Trophoblast cell (in vitro differentiated cells and primary cell): ENCODE measurements at regions not wholly inside any gene's neighbourhood (a gene's known extent, or its start where the extent isn't known, plus 50 kb on each side); places are given as distances from the start of the nearest gene placed in this dataset.
A peak's percentile ranks its signal among the peaks of the same experiment; 100 is the strongest.

Experiments
- DNase-seq, 2 donors: peaks; one replicate each; pipeline ENCODE4 v3.0.0-alpha.2; 2016
- H2AFZ ChIP-seq: 2 replicates; pipeline ENCODE4 v1.6.1; 2013; ENCODE audit warnings: low read length, moderate library complexity, mild to moderate bottlenecking; ENCODE audit not compliant: insufficient read depth, poor library complexity
- H2AK5ac ChIP-seq: 2 replicates; pipeline ENCODE4 v1.6.1; 2013; ENCODE audit warnings: mild to moderate bottlenecking, low read length
- H2BK120ac ChIP-seq: 2 replicates; pipeline ENCODE4 v1.6.1; 2013; ENCODE audit warnings: low read length, mild to moderate bottlenecking, moderate library complexity; ENCODE audit not compliant: insufficient read depth, poor library complexity
- H2BK12ac ChIP-seq: 2 replicates; pipeline ENCODE4 v1.6.1; 2013; ENCODE audit warnings: mild to moderate bottlenecking, low read length, moderate library complexity
- H2BK5ac ChIP-seq: 2 replicates; pipeline ENCODE4 v1.6.1; 2013; ENCODE audit warnings: low read length, low read depth, moderate library complexity, mild to moderate bottlenecking; ENCODE audit not compliant: poor library complexity
- H3K14ac ChIP-seq: 2 replicates; pipeline ENCODE4 v1.6.1; 2013; ENCODE audit warnings: mild to moderate bottlenecking, low read length
- H3K18ac ChIP-seq: 2 replicates; pipeline ENCODE4 v1.6.1; 2013; ENCODE audit warnings: mild to moderate bottlenecking, low read length
- H3K23ac ChIP-seq: 2 replicates; pipeline ENCODE4 v1.6.1; 2013; ENCODE audit warnings: low read length
- H3K27ac ChIP-seq: 2 replicates; pipeline ENCODE4 v1.5.1; 2013; ENCODE audit warnings: low read depth, mild to moderate bottlenecking, inconsistent platforms, low read length, moderate library complexity
- H3K27me3 ChIP-seq: 2 replicates; pipeline ENCODE4 v1.6.1; 2013; ENCODE audit warnings: inconsistent platforms, mild to moderate bottlenecking, low read length, moderate library complexity; ENCODE audit not compliant: insufficient read depth
- H3K36me3 ChIP-seq, 2 experiments: 1 replicate in 1 of 2; 2 replicates in 1 of 2; pipeline ENCODE4 v1.6.1; 2013; ENCODE audit warnings: low read length in 2 of 2, mild to moderate bottlenecking in 2 of 2, moderate library complexity in 1 of 2; ENCODE audit not compliant: insufficient read depth in 2 of 2, control insufficient read depth in 1 of 2
- H3K4ac ChIP-seq: 2 replicates; pipeline ENCODE4 v1.6.1; 2013; ENCODE audit warnings: low read depth, mild to moderate bottlenecking, low read length, moderate library complexity
- H3K4me1 ChIP-seq, 2 experiments: 1 replicate in 1 of 2; 2 replicates in 1 of 2; pipeline ENCODE4 v1.6.1; 2013; ENCODE audit warnings: low read length in 2 of 2, mild to moderate bottlenecking in 2 of 2, moderate library complexity in 1 of 2; ENCODE audit not compliant: insufficient read depth in 2 of 2, control insufficient read depth in 1 of 2
- H3K4me2 ChIP-seq: 2 replicates; pipeline ENCODE4 v1.6.1; 2013; ENCODE audit warnings: inconsistent platforms, mild to moderate bottlenecking, low read length, moderate library complexity
- H3K4me3 ChIP-seq: 2 replicates; pipeline ENCODE4 v1.5.1; 2013; ENCODE audit warnings: mild to moderate bottlenecking, low read depth, low read length, inconsistent platforms
- H3K79me1 ChIP-seq: one replicate; pipeline ENCODE4 v1.6.1; 2013; ENCODE audit warnings: low read length
- H3K79me2 ChIP-seq: 2 replicates; pipeline ENCODE4 v1.6.1; 2013; ENCODE audit warnings: low read length, mild to moderate bottlenecking; ENCODE audit not compliant: control insufficient read depth, insufficient read depth, poor library complexity
- H3K9ac ChIP-seq: 2 replicates; pipeline ENCODE4 v1.6.1; 2013; ENCODE audit warnings: mild to moderate bottlenecking, low read length
- H3K9me3 ChIP-seq: 2 replicates; pipeline ENCODE4 v1.6.1; 2013; ENCODE audit warnings: low read depth, mild to moderate bottlenecking, control low read depth, inconsistent platforms, low read length; ENCODE audit not compliant: insufficient read depth
- H4K12ac ChIP-seq: 2 replicates; pipeline ENCODE4 v1.6.1; 2013; ENCODE audit warnings: low read depth, mild to moderate bottlenecking, low read length, moderate library complexity
- H4K8ac ChIP-seq: 2 replicates; pipeline ENCODE4 v1.6.1; 2013; ENCODE audit warnings: low read depth, mild to moderate bottlenecking, low read length, moderate library complexity
- H4K91ac ChIP-seq: one replicate; pipeline ENCODE4 v1.6.1; 2013; ENCODE audit warnings: low read depth, mild to moderate bottlenecking, low read length, moderate library complexity
- WGBS: extraction: QIAGEN DNeasy Blood & Tissue Kit; methylation state at CpG from one replicate; pipeline ENCODE4 v1.1.7; 2013; ENCODE audit warnings: missing lambda C conversion rate; ENCODE audit not compliant: insufficient read length, insufficient coverage; ENCODE audit errors: extremely low coverage; 5-methylcytosine and 5-hydroxymethylcytosine counted together

- H4K91ac ChIP-seq = no peak overlapping the region
- H3K18ac ChIP-seq = no peak overlapping the region
- H3K79me2 ChIP-seq = no peaks in the 10 kb centered on the region
- H3K23ac ChIP-seq = no peak overlapping the region
- H2AK5ac ChIP-seq = no peak overlapping the region
- no CpG with 5 or more reads among the region's 4 CpGs for WGBS
- H2BK5ac ChIP-seq = no peak overlapping the region
- H3K4me1 ChIP-seq = no peaks in the 10 kb centered on the region
- H3K4me2 ChIP-seq = no peak overlapping the region
- H3K27ac ChIP-seq = no peak overlapping the region
- no peaks in the 10 kb centered on the region for H3K27me3 ChIP-seq
- no peak overlapping the region for H4K8ac ChIP-seq
- H2BK120ac ChIP-seq = no peak overlapping the region
- no peak for DNase-seq
- no peaks in the 10 kb centered on the region for H3K36me3 ChIP-seq
- no peak overlapping the region for H3K9ac ChIP-seq
- H2BK12ac ChIP-seq = no peak overlapping the region
- no peak overlapping the region for H3K4ac ChIP-seq
- H4K12ac ChIP-seq = no peak overlapping the region
- no peak overlapping the region for H3K14ac ChIP-seq
- H3K79me1 ChIP-seq = no peaks in the 10 kb centered on the region
- H2AFZ ChIP-seq = no peak overlapping the region
- H3K4me3 ChIP-seq = no peak overlapping the region
- no peaks in the 10 kb centered on the region for H3K9me3 ChIP-seq
Observed at GRCh38 chr20:11173916-11174315, 500.1 kb upstream of the JAG1 start.

GRCh38 chr20:11174861-11175260 lies 501.1 kb upstream of the JAG1 start:
- no peak overlapping the region for H2BK12ac ChIP-seq
- no peaks in the 10 kb centered on the region for H3K27me3 ChIP-seq
- H3K18ac ChIP-seq = no peak overlapping the region
- no peak overlapping the region for H4K12ac ChIP-seq
- no peak overlapping the region for H2AFZ ChIP-seq
- no peaks in the 10 kb centered on the region for H3K79me1 ChIP-seq
- DNase-seq = no peak
- no peak overlapping the region for H2BK5ac ChIP-seq
- no peak overlapping the region for H2AK5ac ChIP-seq
- no peak overlapping the region for H2BK120ac ChIP-seq
- no peak overlapping the region for H3K9ac ChIP-seq
- no peak overlapping the region for H3K14ac ChIP-seq
- no peak overlapping the region for H3K23ac ChIP-seq
- WGBS = no CpG with 5 or more reads among the region's 5 CpGs
- H3K79me2 ChIP-seq = no peaks in the 10 kb centered on the region
- H3K4me3 ChIP-seq = no peak overlapping the region
- no peaks in the 10 kb centered on the region for H3K9me3 ChIP-seq
- H3K27ac ChIP-seq = no peak overlapping the region
- H3K4me2 ChIP-seq = no peak overlapping the region
- no peak overlapping the region for H4K91ac ChIP-seq
- H3K4me1 ChIP-seq = no peaks in the 10 kb centered on the region
- H3K36me3 ChIP-seq = no peaks in the 10 kb centered on the region
- H3K4ac ChIP-seq = no peak overlapping the region
- no peak overlapping the region for H4K8ac ChIP-seq

- H3K4ac ChIP-seq = no peak overlapping the region
- DNase-seq = no peak
- no peak overlapping the region for H2BK5ac ChIP-seq
- H3K23ac ChIP-seq = no peak overlapping the region
- H3K27me3 ChIP-seq = no peaks in the 10 kb centered on the region
- H3K9me3 ChIP-seq = no peaks in the 10 kb centered on the region
- no peak overlapping the region for H3K14ac ChIP-seq
- no peak overlapping the region for H3K9ac ChIP-seq
- H2AFZ ChIP-seq = no peak overlapping the region
- no peak overlapping the region for H3K27ac ChIP-seq
- no peaks in the 10 kb centered on the region for H3K36me3 ChIP-seq
- no peak overlapping the region for H2AK5ac ChIP-seq
- no peak overlapping the region for H4K8ac ChIP-seq
- no peak overlapping the region for H2BK120ac ChIP-seq
- H3K18ac ChIP-seq = no peak overlapping the region
- no peak overlapping the region for H3K4me2 ChIP-seq
- H4K91ac ChIP-seq = no peak overlapping the region
- H3K79me2 ChIP-seq = no peaks in the 10 kb centered on the region
- WGBS = no CpG with 5 or more reads among the region's 2 CpGs
- no peak overlapping the region for H2BK12ac ChIP-seq
- no peak overlapping the region for H4K12ac ChIP-seq
- H3K79me1 ChIP-seq = no peaks in the 10 kb centered on the region
- H3K4me1 ChIP-seq = no peaks in the 10 kb centered on the region
- no peak overlapping the region for H3K4me3 ChIP-seq
Observed at GRCh38 chr20:11176431-11176830, 502.6 kb upstream of the JAG1 start.

- no CpG with 5 or more reads among the region's 3 CpGs for WGBS
- H3K36me3 ChIP-seq = no peaks in the 10 kb centered on the region
- no peak overlapping the region for H4K8ac ChIP-seq
- H3K27ac ChIP-seq = no peak overlapping the region
- H2BK5ac ChIP-seq = no peak overlapping the region
- H2AFZ ChIP-seq = no peak overlapping the region
- H3K9me3 ChIP-seq = no peaks in the 10 kb centered on the region
- no peak overlapping the region for H4K12ac ChIP-seq
- no peak overlapping the region for H3K18ac ChIP-seq
- H3K27me3 ChIP-seq = no peaks in the 10 kb centered on the region
- no peaks in the 10 kb centered on the region for H3K79me1 ChIP-seq
- no peak overlapping the region for H2BK120ac ChIP-seq
- no peak overlapping the region for H3K4me3 ChIP-seq
- H4K91ac ChIP-seq = no peak overlapping the region
- H3K4me2 ChIP-seq = no peak overlapping the region
- no peak overlapping the region for H3K4ac ChIP-seq
- peak in 1 of 2 donors; percentile 28 for DNase-seq
- no peak overlapping the region for H2AK5ac ChIP-seq
- H2BK12ac ChIP-seq = no peak overlapping the region
- H3K23ac ChIP-seq = no peak overlapping the region
- H3K79me2 ChIP-seq = no peaks in the 10 kb centered on the region
- no peak overlapping the region for H3K9ac ChIP-seq
- no peak overlapping the region for H3K14ac ChIP-seq
- H3K4me1 ChIP-seq = no peaks in the 10 kb centered on the region
Observed at GRCh38 chr20:11178946-11179654, 505.3 kb upstream of the JAG1 start.
